ENCODE measurements at regions not wholly inside any gene's neighbourhood (a gene's known extent, or its start where the extent isn't known, plus 50 kb on each side); places are given as distances from the start of the nearest gene placed in this dataset.
"Not testable (repeated sequence)": the region's sequence is repeated elsewhere in the genome, so short reads cannot be mapped to it uniquely, and the experiment has no call there.

DNA sequence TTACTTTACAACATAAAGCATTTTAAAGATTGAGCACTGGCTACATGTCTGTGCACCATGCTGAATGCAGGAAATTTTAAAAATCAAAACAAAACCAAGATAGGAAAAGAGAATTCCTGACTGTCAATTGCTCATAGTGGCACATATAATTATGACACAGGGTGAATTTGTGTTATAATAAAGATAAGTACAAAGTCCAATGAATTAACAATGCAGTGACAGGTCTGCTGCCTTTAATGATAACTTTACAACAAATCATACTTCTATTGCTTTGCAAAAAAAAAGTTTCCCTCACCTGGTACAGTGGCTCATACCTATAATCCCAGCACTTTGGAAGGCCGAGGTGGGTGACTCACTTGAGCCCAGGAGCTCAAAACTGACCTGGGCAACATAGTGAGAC is 93.8 kb upstream of the OSBPL8 start:
- no peak for DNase-seq (ENCODE audit: extremely low read depth, low read depth, low spot score)

DNA sequence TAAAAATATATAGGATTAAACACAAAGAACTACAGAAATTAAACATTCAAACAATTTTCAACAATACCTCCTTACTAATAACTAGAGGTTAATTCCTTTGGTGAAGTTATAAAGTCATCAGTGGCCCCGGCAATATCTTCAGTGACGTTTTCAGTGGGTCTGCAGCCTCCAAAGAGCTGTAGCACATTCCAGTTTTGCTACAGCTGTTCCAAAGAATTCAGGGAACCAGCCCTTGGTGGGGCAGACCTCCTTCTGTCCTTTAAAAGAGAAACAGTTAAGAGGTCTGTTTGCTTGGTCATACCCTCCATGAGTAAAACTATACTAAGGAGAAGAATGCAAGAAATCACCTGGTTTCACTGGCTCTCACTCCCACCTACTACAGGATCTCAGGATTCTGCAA is 99.2 kb upstream of the ZDHHC17 start:
- DNase-seq (ENCODE audit: extremely low read depth, low read depth, low spot score), result no peak

DNA sequence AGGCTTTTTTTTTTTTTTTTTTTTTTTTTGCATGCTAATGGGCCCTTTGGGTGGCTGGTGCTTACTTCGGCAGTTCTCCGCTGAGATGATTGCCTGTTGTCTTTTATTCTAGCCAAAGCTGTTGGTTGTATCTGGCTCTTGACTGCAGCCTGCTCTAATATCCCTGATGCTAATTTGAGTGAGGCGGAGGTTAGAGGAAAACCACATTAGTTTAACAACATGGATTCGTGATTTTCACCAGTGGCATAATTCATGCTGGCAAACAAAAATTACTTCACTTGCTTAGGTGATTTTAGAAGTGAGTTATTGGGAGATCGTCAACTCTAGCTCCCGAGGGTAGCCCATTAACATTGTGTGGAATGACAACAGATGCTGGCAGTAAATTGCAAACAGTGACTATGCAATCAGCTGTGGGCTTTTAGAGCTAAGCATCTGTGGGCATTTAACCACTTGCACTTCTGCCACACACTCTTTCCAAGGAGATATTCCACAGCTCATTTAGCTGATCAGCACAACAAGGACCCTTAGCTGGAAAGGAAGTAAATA is 97.6 kb upstream of the ZDHHC17 start:
- DNase-seq (ENCODE audit: extremely low read depth, low read depth, low spot score), result no peak

DNA sequence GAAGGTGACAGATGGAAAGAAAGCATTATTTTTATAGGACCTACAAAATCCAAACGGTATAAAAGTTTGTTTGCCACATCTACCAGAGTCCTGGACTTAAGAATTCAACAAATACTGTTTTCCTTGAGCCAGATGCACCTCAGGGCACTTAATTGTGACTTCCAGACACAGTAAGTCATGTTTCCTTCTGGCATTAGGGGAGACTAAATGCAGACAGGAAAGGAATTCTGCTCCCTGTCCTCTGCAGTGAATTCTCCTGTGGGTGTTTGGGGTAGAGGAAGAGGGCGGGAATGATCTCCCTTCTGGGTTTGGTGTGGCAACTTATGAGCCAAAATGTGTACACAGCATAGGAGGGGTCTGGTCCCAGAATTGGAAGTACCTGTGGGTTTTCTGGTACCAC is 93.9 kb upstream of the ZDHHC17 start:
- no peak for DNase-seq (ENCODE audit: extremely low read depth, low read depth, low spot score)

DNA sequence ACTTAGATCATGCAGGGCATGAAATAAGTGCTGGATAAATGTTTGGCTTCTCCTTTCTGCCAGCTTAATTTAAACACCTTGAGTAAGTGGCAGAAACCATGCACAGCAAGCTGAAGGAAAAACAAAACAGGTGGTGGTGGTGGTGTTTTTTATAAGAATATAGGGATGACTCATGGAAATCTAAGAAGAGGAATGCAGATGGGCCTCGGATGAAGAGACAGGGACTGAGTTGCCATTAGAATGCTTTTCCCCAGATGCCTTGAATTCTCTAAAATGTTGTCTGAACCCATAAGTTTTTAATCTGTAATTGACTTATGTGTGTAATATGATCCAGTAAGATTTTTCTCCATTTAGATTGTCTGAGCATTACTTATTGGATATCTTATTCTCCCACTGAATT is 93.1 kb upstream of the ZDHHC17 start:
- DNase-seq (ENCODE audit: extremely low read depth, low read depth, low spot score), result no peak

DNA sequence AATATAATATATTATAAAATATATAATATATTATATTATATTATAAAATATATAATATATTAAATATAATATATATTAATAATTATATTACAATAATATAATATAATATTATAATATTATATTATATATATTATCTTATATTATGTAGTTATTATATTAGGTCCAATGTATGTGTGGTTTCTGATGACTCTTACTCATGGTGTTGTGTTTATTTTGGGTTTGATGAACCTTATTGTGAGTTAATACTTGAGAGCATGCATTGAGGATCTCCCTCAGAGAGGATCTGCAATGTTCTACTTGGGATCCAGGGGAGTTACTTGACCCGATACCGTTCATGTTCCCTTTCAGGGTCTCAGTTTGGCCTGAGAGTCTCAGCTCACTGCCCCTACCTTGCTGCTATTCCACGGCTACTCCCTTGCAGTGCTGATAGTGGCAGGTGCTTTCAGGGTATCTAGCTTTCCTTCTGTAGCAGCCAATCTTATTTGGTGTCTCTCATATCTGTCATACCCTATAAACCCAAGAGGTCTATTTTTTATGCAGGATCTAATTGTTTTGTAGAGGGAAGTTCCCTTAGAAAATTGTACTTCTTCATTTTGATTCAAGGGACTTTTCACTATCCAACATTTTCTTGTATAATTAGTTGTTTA is 89.1 kb upstream of the ZDHHC17 start:
- DNase-seq (ENCODE audit: extremely low read depth, low read depth, low spot score), result no peak

DNA sequence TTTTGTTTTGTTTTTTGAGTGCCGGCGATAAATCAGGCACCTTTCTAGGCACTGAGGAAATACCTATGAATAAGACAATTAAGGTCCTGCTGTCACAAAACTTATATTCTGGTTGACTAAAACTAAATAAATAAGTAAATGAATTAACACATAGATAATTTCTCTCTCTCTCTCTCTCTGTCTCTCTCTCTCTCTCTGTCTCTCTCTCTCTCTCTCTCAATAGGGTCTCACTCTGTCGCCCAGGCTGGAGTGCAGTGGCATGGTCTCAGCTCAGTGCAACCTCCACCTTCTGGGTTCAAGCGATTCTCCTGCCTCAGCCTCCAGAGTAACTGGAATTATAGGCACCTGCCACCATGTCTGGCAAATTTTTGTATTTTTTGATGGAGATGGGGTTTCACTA is 87.7 kb upstream of the ZDHHC17 start:
- not testable (repeated sequence) for DNase-seq (ENCODE audit: extremely low read depth, low read depth, low spot score)

DNA sequence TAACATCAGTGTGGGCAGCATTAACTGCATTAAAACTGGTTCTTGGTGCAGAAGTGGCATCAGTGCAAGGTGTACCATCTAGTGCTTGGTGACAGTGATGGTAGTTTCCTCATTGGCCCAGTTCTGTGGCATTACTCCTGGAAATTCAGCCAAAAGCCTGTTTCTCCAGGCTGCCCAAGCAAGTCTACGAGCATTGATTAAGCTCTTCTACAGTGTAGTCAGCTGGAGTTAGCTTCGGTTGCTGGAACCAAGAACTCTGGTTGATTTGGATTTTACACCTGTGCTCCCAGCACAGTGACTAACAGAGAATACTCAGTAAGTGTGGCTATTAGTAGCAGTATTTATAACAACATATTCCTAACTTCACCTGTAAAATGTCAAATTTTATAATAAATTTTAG is 84.9 kb upstream of the ZDHHC17 start:
- no peak for DNase-seq (ENCODE audit: extremely low read depth, low read depth, low spot score)

DNA sequence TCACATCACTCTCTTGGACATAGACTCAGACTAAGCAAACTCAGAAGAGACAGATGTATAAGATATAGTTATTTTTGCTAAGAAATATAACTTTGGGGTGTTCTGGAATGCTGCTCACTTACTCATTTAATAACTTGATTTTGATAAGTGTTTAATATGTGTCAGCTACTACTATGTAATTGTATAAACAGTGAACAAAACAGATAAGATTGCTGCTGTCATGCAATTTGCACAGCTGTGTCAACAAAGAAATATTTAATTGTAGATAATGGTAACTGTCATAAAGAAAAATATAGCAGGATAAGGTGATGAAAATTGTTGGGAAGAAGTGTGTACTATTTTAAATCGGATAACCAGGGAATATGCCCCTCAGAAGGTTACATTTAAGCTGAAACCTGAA is 84.1 kb upstream of the ZDHHC17 start:
- no peak for DNase-seq (ENCODE audit: extremely low read depth, low read depth, low spot score)

DNA sequence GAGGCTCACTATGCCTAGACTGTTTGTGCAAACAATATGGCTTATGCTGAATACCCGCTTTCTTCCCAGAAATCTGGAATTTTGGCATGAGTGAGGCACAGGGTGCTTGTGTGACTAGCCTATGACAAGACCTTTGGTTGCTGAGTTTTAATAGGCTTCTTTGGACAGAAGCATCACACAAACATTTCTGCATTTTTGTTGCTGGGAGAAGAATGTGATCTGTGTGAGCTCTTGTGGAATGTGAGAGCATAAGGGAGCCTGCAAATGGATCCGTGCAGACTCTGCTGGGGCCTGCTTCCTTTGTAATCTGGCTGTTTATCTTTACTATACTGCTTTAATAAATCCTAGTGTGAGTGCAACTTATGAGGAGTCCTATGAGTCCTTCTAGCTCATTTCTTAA is 83.0 kb upstream of the ZDHHC17 start:
- no peak for DNase-seq (ENCODE audit: extremely low read depth, low read depth, low spot score)

DNA sequence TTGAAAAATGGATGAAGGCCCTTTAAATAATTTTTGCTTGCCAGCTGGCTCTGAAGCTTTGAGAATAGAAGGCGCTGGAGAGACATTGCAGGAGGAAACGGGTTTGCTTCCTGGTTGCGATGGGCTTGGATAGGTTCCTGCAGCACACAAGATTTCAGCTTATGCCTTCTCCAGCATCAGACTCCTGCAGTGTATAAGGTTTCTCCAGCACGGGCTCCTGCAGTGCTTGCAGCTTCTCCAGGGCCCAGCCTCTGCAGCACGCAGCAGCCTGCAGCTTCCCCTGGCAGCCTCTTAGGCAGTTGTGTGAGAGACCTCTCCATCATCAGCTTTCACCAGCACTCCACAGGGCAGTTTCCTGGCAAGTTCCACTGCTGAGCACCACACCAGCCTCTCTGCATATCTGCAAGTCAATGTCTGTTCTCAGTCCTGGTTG is 78.7 kb upstream of the ZDHHC17 start:
- DNase-seq (ENCODE audit: extremely low read depth, low read depth, low spot score), result no peak

DNA sequence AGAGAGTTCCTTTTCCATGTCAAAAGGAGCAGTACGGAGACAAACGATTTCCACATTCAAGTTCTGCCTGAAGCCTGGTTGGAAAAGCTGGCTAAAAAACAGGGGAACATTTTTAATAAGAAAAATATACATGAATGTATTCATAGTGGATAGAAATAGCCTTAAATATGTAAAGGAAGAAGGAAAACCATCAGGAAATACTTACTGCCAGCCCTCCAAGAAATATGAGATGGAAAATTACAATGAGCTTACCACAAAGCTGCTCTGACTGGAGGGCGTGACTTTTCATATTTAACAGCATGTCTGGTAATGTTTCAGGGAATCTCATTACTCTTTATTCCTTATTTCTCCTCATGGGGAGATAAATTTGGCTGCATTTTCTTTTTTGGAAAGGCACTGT is 75.9 kb upstream of the ZDHHC17 start:
- no peak for DNase-seq (ENCODE audit: extremely low read depth, low read depth, low spot score)

DNA sequence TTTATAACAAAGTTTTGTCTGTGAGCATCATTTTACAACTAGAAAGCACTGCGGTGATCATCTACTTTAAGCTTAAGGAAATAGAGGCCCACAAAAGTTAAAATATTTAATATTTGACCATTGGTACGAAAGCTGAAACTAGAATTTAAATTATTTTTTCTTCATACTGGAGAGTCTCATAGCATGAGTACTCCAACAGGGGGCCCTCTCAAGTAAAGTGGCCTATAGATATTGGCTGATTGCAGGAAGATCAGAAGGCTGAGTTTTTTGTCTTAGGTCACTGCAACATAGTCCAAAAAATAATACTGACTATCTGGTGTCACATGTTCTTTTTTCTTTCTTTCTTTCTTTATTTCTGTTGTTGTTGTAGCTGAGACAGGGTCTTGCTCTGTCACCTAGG is 75.3 kb upstream of the ZDHHC17 start:
- DNase-seq (ENCODE audit: extremely low read depth, low read depth, low spot score), result no peak

DNA sequence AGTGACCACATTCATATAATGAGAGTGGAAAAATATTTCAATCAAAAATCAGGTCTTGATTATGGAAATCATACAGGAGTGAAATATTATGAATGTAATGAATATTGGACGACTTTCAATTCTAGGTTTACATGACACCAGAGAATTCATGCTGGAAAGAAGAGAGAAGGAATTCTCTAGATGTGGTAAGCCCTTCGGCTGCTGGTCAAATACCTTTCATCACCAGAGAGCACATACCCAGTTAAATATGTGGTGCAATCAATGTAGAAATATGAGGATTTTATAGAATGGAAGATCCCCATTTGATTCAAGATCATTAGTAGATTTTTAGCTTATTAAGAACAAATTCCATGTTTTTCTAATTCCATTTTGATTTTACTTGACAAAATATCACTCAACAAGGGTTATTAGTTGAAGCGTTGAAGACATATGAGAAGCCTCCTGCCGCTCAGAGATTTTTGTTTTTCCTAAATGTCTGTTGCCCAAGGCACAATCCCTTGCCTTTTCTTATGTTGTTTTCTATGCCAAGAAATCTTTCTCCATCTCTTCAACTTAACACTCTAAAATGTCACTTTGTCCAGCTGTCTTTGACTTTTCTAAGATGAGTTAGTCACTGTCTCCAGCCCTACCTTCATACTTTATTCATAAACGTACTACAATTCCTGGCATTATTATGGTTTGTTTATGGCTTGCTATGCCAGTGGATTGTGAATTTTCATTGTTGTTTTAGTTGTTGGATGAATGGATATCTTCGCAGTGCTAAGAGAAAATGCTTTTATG is 72.8 kb upstream of the ZDHHC17 start:
- no peak for DNase-seq (ENCODE audit: extremely low read depth, low read depth, low spot score)

DNA sequence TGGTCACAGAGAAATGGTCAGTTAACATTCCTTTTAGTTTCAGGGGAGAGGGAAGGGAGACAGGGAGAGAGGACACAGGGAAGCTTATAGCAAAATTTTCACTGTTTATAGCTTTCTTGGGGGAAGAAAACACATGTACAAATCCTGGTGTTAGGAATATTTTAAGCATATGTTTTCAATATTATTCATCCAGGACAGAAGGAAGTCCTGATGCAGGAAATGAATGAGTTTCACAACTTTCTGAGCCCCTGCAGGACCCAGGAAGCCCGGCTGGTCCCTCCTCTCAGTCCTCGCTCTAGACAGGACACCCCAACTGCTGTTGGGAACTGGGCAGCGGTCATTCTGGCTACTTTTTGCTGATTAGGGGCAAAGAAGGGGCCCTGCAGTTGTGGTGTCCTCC is 71.1 kb upstream of the ZDHHC17 start:
- no peak for DNase-seq (ENCODE audit: extremely low read depth, low read depth, low spot score)

DNA sequence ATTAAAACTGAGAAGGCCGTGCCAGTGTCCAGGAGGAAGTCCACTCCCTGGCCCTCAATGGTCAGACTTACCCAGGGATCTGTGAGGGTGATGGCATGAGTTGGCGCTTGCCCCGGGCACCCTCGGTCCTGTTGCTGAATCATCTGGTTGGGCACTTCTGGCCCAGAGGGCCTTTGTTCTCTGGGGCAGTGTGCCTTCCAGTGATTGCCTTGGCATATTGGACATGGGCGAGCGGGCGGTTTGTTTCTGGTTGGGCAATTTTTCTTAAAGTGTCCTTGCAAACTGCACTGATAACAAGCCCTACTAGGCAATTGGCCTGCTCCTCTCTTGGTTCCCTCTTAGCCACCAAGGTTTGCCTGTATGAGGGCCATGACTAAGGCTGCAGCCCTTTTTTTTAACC is 69.5 kb upstream of the ZDHHC17 start:
- DNase-seq (ENCODE audit: extremely low read depth, low read depth, low spot score), result no peak

DNA sequence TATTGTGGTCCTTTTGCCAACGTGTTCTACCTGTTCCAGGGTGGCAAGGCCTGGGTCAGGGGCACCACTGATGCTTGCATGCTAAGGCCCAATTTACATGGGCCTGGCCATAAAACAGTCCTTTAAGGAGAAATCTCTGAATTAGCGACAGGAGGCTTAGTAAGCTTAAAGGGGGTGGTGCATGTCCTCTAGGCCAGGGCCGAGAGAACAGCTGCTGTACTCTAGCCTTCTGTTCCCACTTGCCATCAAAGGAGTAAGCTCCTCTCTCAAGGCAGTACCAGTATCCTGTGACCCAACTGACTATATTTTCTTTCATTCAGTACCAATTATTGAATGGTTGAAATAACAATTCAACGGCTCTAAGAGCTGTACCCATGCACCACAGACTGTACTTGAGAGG is 67.7 kb upstream of the ZDHHC17 start:
- no peak for DNase-seq (ENCODE audit: extremely low read depth, low read depth, low spot score)

DNA sequence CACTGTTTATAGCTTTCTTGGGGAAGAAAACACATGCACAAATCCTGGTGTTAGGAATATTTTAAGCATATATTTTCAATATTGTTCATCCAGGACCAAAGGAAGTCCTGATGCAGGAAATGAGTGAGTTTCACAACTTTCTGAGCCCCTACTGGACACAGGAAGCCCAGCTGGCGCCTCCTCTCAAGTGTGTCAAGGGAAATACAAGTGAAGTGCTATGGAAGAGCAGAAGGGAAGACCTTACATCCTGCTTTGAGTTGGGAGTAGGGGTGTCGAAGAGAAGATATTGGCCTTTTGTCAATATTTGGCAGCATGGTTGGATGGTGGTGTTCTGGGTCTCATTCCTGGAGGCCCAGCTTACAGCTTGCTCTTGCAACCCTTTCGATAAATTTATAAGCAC is 66.1 kb upstream of the ZDHHC17 start:
- DNase-seq (ENCODE audit: extremely low read depth, low read depth, low spot score), result no peak

DNA sequence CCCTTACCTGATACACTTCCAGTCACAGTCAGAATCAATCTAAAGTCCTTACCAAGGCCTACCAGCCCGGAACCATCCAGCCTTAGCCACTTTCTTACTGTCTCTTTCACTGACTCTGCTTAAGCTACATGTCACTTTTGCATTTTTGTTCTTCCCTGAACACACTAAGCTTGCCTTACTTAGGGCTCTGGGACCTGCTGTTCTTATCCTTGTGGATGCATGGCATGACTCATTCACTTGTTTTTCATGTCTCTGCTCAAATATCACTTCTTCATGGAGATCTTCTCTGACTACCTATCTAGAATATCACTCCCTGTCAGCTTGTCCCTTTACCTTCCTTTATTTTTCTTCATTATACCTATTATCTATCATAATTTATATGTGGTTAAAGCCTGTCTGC is 65.6 kb upstream of the ZDHHC17 start:
- no peak for DNase-seq (ENCODE audit: extremely low read depth, low read depth, low spot score)

DNA sequence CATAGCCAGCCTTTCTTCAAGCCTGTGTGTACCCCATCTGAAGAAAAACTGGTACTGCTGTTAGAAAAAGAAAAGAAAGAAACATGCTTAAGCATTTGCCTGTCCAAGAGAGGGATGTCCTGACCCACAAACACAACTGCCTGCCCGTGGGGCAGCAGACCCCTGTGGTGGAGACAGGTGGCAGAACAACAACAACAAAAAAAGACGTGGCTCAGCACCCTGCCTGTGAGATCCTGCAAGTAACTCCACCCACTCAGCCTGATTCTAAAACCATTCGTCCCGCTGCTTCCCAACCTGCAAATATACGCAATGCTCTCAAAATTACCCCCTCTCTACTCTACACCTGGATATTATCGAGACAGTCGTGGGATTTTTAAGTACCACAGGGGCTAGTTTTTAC is 64.9 kb upstream of the ZDHHC17 start:
- DNase-seq (ENCODE audit: extremely low read depth, low read depth, low spot score), result no peak

DNA sequence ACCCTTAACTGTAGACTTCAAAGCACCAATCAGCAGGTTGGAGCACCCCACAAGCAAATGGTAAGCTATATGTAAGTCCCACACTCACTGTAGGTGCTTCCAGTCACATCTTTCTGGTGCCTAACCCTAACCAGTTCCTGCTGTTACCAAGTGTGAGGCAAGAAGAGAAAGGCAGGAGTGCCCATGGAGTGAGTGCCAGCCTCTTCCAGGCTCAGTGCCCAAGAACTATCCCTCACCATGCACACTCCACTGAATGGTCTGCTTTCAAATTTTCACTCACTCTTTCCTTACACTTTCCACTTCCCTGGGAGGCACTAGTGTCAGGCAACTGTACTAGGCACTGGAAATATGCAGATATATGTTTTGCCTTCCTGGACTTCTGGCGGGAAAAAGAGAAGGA is 62.2 kb upstream of the ZDHHC17 start:
- DNase-seq (ENCODE audit: extremely low read depth, low read depth, low spot score), result no peak

DNA sequence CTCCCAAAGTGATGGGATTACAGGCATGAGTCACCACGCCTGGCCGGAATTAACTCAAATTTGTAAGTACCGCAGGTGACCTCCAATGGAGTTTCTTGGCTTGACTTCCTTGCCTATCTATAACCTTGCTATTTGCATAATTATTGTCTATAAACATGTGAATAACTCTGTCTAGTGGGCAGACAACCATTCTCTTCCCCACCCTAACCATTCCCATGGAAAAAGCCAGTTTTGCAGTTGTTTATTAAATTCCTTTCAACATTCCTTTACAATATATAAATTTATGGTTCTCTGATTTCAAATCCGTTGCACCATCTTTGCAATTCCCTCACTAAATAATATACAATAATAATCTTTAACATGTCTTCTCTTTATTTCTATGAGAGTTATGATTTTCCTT is 61.0 kb upstream of the ZDHHC17 start:
- no peak for DNase-seq (ENCODE audit: extremely low read depth, low read depth, low spot score)
